Transverse colon (tissue), 4 donors: ENCODE measurements at regions not wholly inside any gene's neighbourhood (a gene's known extent, or its start where the extent isn't known, plus 50 kb on each side); places are given as distances from the start of the nearest gene placed in this dataset.

Experiments
- POLR2A ChIP-seq: fragments of 450-650 bp; IDR thresholded peaks from one replicate; pipeline ENCODE4 v1.6.1; 2016; ENCODE audit warnings: antibody characterized with exemption, mild to moderate bottlenecking, moderate library complexity
- POLR2AphosphoS5 ChIP-seq, 3 donors: sonication (generic); formaldehyde crosslinking; IDR thresholded peaks; one replicate each; pipeline ENCODE4 v1.6.1; 2016; ENCODE audit warnings: antibody characterized with exemption in 3 of 3
- TF ChIP-seq, protein P1 (sequence below), 5 experiments: fragments of 200-600 bp in 3 of 5; fragments of 450-650 bp in 2 of 5; sonication (generic) in 3 of 5; IDR thresholded peaks; 1 replicate in 2 of 5; 2 replicates in 3 of 5; pipeline ENCODE4 v1.5.1; 2016 to 2017; ENCODE audit warnings: antibody characterized with exemption in 5 of 5, inconsistent platforms in 3 of 5, mild to moderate bottlenecking in 2 of 5, moderate library complexity in 1 of 5

- TF ChIP-seq POLR2A (no peak), POLR2AphosphoS5 (IDR thresholded peaks at IDR 0.05) (no peak)
- TF ChIP-seq, protein P1, sequence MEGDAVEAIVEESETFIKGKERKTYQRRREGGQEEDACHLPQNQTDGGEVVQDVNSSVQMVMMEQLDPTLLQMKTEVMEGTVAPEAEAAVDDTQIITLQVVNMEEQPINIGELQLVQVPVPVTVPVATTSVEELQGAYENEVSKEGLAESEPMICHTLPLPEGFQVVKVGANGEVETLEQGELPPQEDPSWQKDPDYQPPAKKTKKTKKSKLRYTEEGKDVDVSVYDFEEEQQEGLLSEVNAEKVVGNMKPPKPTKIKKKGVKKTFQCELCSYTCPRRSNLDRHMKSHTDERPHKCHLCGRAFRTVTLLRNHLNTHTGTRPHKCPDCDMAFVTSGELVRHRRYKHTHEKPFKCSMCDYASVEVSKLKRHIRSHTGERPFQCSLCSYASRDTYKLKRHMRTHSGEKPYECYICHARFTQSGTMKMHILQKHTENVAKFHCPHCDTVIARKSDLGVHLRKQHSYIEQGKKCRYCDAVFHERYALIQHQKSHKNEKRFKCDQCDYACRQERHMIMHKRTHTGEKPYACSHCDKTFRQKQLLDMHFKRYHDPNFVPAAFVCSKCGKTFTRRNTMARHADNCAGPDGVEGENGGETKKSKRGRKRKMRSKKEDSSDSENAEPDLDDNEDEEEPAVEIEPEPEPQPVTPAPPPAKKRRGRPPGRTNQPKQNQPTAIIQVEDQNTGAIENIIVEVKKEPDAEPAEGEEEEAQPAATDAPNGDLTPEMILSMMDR (IDR thresholded peaks at IDR 0.05): no peak
Observed at GRCh38 chr1:218527737-218528136, 182.6 kb downstream of the TGFB2 start.
